Progenitor cell of endocrine pancreas (in vitro differentiated cells): ENCODE measurements at regions not wholly inside any gene's neighbourhood (a gene's known extent, or its start where the extent isn't known, plus 50 kb on each side); places are given as distances from the start of the nearest gene placed in this dataset.

ENCODE experiments used
- DNase-seq: peaks from one replicate; pipeline ENCODE4 v3.0.0; 2021; ENCODE audit warnings: low spot score; ENCODE audit not compliant: unreplicated experiment
- H3K27ac Mint-ChIP-seq: 2 replicates; pipeline ENCODE4 v1.8.0; 2021; ENCODE audit warnings: mild to moderate bottlenecking, moderate library complexity, mixed read lengths
- H3K27me3 Mint-ChIP-seq: 2 replicates; pipeline ENCODE4 v1.8.0; 2021; ENCODE audit warnings: mixed read lengths
- H3K36me3 Mint-ChIP-seq: 2 replicates; pipeline ENCODE4 v1.8.0; 2022; ENCODE audit warnings: mixed read lengths; ENCODE audit not compliant: insufficient read depth
- H3K4me1 Mint-ChIP-seq: 2 replicates; pipeline ENCODE4 v1.8.0; 2021; ENCODE audit warnings: low read depth, mixed read lengths
- H3K4me3 Mint-ChIP-seq: 2 replicates; pipeline ENCODE4 v1.8.0; 2021; ENCODE audit warnings: low read depth, mild to moderate bottlenecking, moderate library complexity, mixed read lengths
- H3K9me3 Mint-ChIP-seq: 2 replicates; pipeline ENCODE4 v1.8.0; 2021; ENCODE audit warnings: low read depth, mixed read lengths
- TF ChIP-seq, protein P1 (sequence below): fragments of 200-600 bp; sonication (generic); IDR thresholded peaks from one replicate; pipeline ENCODE4 v1.5.0; 2021; ENCODE audit warnings: antibody characterized with exemption, mild to moderate bottlenecking; ENCODE audit not compliant: unreplicated experiment

DNA sequence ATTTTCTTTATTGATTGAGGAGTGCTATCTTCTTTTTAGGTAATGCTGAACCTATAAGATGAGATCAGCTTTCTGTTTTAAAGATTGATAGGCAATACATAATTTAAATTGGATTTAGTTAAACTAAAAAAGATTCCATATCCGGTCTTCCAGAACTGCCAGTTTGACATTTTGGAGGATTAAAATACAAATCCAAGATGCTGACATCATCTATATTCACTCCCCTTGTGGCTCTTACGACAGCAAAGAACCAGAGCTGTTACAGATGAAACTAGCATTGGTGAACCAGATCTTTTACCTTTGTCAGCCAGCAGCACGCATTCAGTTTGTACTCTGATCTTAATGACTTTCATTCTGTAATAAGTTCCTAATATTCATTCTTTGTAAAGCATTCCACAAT, 218.7 kb downstream of the ZIC4 start:
- no peaks in the 10 kb centered on the region for H3K36me3 Mint-ChIP-seq
- H3K9me3 Mint-ChIP-seq = no peaks in the 10 kb centered on the region
- H3K4me1 Mint-ChIP-seq = peaks cover 10% of the 10 kb centered on the region
- H3K27me3 Mint-ChIP-seq = no peaks in the 10 kb centered on the region
- no peak for DNase-seq
- H3K27ac Mint-ChIP-seq = no peak overlapping the region
- TF ChIP-seq, protein P1, sequence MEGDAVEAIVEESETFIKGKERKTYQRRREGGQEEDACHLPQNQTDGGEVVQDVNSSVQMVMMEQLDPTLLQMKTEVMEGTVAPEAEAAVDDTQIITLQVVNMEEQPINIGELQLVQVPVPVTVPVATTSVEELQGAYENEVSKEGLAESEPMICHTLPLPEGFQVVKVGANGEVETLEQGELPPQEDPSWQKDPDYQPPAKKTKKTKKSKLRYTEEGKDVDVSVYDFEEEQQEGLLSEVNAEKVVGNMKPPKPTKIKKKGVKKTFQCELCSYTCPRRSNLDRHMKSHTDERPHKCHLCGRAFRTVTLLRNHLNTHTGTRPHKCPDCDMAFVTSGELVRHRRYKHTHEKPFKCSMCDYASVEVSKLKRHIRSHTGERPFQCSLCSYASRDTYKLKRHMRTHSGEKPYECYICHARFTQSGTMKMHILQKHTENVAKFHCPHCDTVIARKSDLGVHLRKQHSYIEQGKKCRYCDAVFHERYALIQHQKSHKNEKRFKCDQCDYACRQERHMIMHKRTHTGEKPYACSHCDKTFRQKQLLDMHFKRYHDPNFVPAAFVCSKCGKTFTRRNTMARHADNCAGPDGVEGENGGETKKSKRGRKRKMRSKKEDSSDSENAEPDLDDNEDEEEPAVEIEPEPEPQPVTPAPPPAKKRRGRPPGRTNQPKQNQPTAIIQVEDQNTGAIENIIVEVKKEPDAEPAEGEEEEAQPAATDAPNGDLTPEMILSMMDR = no peak
- no peak overlapping the region for H3K4me3 Mint-ChIP-seq

DNA sequence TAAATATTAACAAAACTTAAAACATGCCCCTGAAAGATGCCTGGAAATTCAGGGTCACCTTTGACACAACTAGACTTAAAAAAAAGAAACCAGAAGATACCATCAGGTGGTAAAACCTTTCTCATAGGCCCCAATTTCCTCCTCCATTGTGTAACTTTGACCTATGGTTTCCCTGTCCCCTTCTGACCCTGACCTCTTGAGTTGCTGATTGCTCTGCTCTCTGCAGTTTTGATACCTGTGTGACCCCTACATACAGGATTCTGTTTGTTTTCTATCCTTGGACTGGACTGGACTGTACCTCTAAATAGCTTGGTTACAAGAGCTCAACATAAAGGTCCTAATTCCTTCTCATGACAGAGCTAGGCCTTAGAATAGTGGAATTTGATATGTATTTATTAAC, 220.6 kb downstream of the ZIC4 start:
- Mint-ChIP-seq H3K27me3 (no peaks in the 10 kb centered on the region), H3K36me3 (no peaks in the 10 kb centered on the region), H3K27ac (no peak overlapping the region), H3K9me3 (no peaks in the 10 kb centered on the region), H3K4me1 (peaks cover 10% of the 10 kb centered on the region), H3K4me3 (no peak overlapping the region)
- DNase-seq = no peak
- TF ChIP-seq, protein P1 = no peak

DNA sequence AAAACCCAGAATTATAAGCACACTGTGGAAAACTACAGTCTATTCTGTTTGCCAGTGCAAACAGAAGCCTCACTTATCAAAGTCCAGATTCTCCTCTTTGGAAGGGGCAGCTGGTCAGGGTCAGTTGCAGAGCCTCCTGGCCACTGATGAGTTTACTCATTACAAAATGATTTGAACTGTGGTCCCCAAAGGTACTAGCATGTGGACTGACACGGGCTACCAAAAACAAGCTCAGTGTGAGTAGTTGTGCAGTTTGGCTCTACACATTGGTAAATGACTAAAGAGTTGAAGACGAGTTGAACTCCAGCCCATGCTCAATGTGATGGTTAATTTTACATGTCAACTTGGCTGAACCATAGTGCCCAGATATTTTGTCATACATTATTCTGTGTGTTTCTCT, 221.5 kb downstream of the ZIC4 start:
- DNase-seq = no peak
- H3K9me3 Mint-ChIP-seq = no peaks in the 10 kb centered on the region
- no peaks in the 10 kb centered on the region for H3K27me3 Mint-ChIP-seq
- TF ChIP-seq, protein P1 = no peak
- no peak overlapping the region for H3K27ac Mint-ChIP-seq
- no peak overlapping the region for H3K4me3 Mint-ChIP-seq
- H3K4me1 Mint-ChIP-seq = peaks cover 10% of the 10 kb centered on the region
- H3K36me3 Mint-ChIP-seq = no peaks in the 10 kb centered on the region

DNA sequence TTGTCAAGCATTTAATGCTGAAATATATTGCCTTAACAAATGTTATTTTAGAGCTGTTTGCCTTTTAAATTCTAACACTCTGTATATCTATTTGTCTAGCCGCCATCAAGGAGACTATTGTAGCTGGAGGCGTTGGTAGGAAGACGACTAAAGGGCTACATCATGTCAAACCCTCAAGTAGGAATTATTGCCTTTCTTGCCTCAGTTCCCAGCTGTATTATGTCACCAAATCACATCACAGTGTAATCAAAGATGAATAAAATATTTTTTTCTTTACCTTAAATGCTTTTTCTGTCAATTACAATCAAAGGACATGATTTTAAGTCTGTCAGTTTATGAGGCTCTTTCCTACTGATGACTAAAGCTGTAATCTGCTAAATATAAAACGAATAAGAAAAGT, 233.1 kb downstream of the ZIC4 start:
- H3K4me1 Mint-ChIP-seq = no peaks in the 10 kb centered on the region
- no peak overlapping the region for H3K4me3 Mint-ChIP-seq

DNA sequence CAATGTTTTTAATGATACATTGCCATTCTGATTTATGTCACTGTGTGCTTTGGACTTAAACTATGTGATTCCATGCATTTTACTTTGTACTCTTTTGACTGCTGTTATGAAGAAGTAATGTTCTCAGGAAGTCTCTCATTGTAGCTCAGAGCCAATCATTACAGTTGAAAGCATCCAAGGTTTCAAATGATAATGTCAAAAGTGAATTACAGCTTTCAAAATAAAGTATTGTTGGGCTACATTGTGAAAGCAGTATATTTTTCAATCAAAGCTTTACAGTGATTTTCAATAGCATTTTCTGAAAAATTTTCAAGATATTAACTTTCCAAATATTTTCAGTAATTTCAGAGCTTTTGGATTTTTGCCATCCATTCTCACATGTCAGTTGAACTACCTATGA, 243.6 kb downstream of the ZIC4 start:
- TF ChIP-seq, protein P1 = no peak
- Mint-ChIP-seq H3K36me3 (no peaks in the 10 kb centered on the region), H3K9me3 (no peaks in the 10 kb centered on the region), H3K4me3 (no peak overlapping the region), H3K27ac (no peak overlapping the region), H3K4me1 (no peaks in the 10 kb centered on the region), H3K27me3 (no peaks in the 10 kb centered on the region)
- DNase-seq = no peak

More for the DNA sequence above, 233.1 kb downstream of the ZIC4 start:
- H3K27ac Mint-ChIP-seq = no peak overlapping the region
- DNase-seq = no peak
- peaks cover 3% of the 10 kb centered on the region for H3K9me3 Mint-ChIP-seq
- H3K36me3 Mint-ChIP-seq = no peaks in the 10 kb centered on the region
- TF ChIP-seq, protein P1 = no peak
- H3K27me3 Mint-ChIP-seq = no peaks in the 10 kb centered on the region
